Mesendoderm (in vitro differentiated cells): ENCODE measurements at regions not wholly inside any gene's neighbourhood (a gene's known extent, or its start where the extent isn't known, plus 50 kb on each side); places are given as distances from the start of the nearest gene placed in this dataset.

ENCODE experiments used
- DNase-seq: peaks from one replicate; pipeline ENCODE4 v3.0.0; 2013
- H2AK5ac ChIP-seq: 2 replicates; pipeline ENCODE4 v1.6.1; 2013; ENCODE audit warnings: low read length, inconsistent platforms
- H2BK120ac ChIP-seq: 2 replicates; pipeline ENCODE4 v1.6.1; 2013; ENCODE audit warnings: low read depth, mild to moderate bottlenecking, low read length, moderate library complexity, mixed read lengths
- H2BK15ac ChIP-seq: replicated peaks from 2 replicates; pipeline ENCODE4 v1.6.1; 2013; ENCODE audit warnings: low read depth, mild to moderate bottlenecking, moderate library complexity
- H2BK5ac ChIP-seq: 2 replicates; pipeline ENCODE4 v1.6.1; 2013; ENCODE audit warnings: low read length, inconsistent platforms
- H3K18ac ChIP-seq: 2 replicates; pipeline ENCODE4 v1.6.1; 2013; ENCODE audit warnings: mild to moderate bottlenecking, low read length, mixed read lengths
- H3K23ac ChIP-seq: one replicate; pipeline ENCODE4 v1.6.1; 2013; ENCODE audit warnings: low read length
- H3K27ac ChIP-seq: 2 replicates; pipeline ENCODE4 v1.5.1; 2013; ENCODE audit warnings: low read depth, mild to moderate bottlenecking, inconsistent platforms, low read length, moderate library complexity
- H3K27me3 ChIP-seq: 2 replicates; pipeline ENCODE4 v1.6.1; 2013; ENCODE audit warnings: low read length, control low read depth, mild to moderate bottlenecking, inconsistent platforms; ENCODE audit not compliant: insufficient read depth, poor library complexity
- H3K36me3 ChIP-seq: 2 replicates; pipeline ENCODE4 v1.6.1; 2013; ENCODE audit warnings: low read length, inconsistent platforms; ENCODE audit not compliant: control insufficient read depth, insufficient read depth
- H3K4ac ChIP-seq: one replicate; pipeline ENCODE4 v1.6.1; 2013; ENCODE audit warnings: low read depth, mild to moderate bottlenecking, low read length, moderate library complexity
- H3K4me1 ChIP-seq: 2 replicates; pipeline ENCODE4 v1.6.1; 2013; ENCODE audit warnings: low read depth, low read length, inconsistent platforms; ENCODE audit not compliant: control insufficient read depth
- H3K4me2 ChIP-seq: 2 replicates; pipeline ENCODE4 v1.6.1; 2013; ENCODE audit warnings: low read length
- H3K4me3 ChIP-seq: 2 replicates; pipeline ENCODE4 v1.5.1; 2013; ENCODE audit warnings: mild to moderate bottlenecking, low read length
- H3K56ac ChIP-seq: one replicate; pipeline ENCODE4 v1.6.1; 2013; ENCODE audit warnings: low read length
- H3K79me1 ChIP-seq: 2 replicates; pipeline ENCODE4 v1.6.1; 2013; ENCODE audit warnings: low read length, inconsistent platforms
- H3K79me2 ChIP-seq: 2 replicates; pipeline ENCODE4 v1.6.1; 2013; ENCODE audit warnings: mild to moderate bottlenecking, low read length; ENCODE audit not compliant: control insufficient read depth, insufficient read depth
- H3K9ac ChIP-seq: 2 replicates; pipeline ENCODE4 v1.6.1; 2013; ENCODE audit warnings: low read length, inconsistent platforms
- H4K5ac ChIP-seq: one replicate; pipeline ENCODE4 v1.6.1; 2013; ENCODE audit warnings: low read length
- H4K8ac ChIP-seq: one replicate; pipeline ENCODE4 v1.6.1; 2013; ENCODE audit warnings: low read depth, mild to moderate bottlenecking, control low read depth, low read length, moderate library complexity
- WGBS: extraction: QIAGEN DNeasy Blood & Tissue Kit; methylation state at CpG from one replicate; pipeline ENCODE4 v1.1.7; 2013; ENCODE audit warnings: low lambda C conversion rate, missing lambda C conversion rate; ENCODE audit not compliant: insufficient coverage; ENCODE audit errors: extremely low coverage; 5-methylcytosine and 5-hydroxymethylcytosine counted together

DNA sequence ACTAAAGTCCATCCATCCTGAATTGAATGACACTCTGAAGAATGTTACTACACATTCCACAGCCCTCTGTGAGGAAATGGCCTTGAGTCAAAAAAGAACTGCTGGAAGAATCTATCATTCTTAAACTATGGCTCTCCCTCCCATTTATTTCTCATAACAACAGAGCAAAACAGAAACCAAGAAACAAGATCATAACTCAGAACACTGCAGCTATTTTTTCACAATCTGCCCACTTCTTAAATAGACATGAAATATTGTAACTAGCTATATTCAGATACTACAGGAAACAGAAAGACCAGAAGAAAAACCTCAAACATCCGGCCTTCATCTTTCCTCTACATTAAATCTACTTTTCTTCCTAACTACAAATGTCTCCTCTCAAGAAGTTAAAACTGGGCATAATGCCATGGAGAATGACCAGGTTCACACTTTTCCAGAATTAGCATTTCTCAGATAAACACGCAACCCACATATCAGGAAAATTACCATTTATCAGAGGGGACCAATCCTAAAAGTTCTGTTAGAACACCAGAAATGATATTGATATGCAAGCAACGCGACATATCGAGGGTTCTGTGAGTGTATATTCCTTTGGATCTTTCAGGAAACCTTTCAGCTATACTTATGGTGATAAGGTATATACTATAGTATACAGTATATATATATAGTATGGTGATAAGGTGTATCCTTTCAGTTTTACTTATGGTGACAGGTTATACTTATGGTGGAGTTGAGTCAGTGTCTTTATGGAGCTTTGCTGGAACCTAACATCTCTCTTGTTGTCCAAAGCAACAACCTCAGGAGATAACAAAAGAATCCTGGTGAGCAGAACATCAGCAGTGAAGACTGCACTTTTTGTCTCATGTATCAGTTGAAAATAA, 60.4 kb upstream of the IRF2 start:
- no CpG with 5 or more reads among the region's 5 CpGs for WGBS
- Histone ChIP-seq H3K4ac (no peak overlapping the region), H3K4me1 (no peaks in the 10 kb centered on the region), H3K56ac (no peak overlapping the region), H3K9ac (no peak overlapping the region), H4K8ac (no peak overlapping the region), H4K5ac (no peak overlapping the region), H3K27ac (no peak overlapping the region), H3K79me1 (no peaks in the 10 kb centered on the region), H2BK120ac (no peak overlapping the region), H3K4me3 (no peak overlapping the region), H2BK15ac (peak overlapping the region; percentile 19), H2BK5ac (no peak overlapping the region), H3K4me2 (no peak overlapping the region), H3K27me3 (peaks cover 1% of the 10 kb centered on the region), H3K36me3 (no peaks in the 10 kb centered on the region), H3K18ac (no peak overlapping the region), H3K79me2 (no peaks in the 10 kb centered on the region), H2AK5ac (no peak overlapping the region), H3K23ac (no peak overlapping the region)
- DNase-seq, result peak; percentile 45

DNA sequence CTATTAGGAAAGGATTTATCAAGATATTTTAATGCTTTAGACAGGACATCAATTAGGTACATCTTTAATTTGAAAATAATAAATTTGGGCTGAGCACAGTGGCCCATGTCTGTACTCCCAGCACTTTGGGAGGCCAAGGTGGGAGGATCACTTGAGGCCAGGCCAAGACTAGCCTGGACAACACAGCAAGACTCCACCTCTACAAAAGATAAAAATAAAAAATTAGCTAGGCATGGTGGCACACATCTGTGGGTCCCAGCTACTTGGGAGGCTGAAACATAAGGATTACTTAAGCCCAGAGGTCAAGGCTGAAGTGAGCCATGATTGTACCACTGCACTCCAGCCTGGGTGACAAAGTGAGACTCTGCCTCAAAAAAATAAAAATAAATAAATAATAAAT, 59.6 kb upstream of the IRF2 start:
- no peak overlapping the region for H2BK5ac ChIP-seq
- no peak overlapping the region for H3K56ac ChIP-seq
- H3K4ac ChIP-seq, result no peak overlapping the region
- H3K9ac ChIP-seq, result no peak overlapping the region
- H2AK5ac ChIP-seq, result no peak overlapping the region
- H3K27ac ChIP-seq, result no peak overlapping the region
- DNase-seq, result no peak
- H3K4me3 ChIP-seq, result no peak overlapping the region
- H3K4me2 ChIP-seq, result no peak overlapping the region
- H2BK15ac ChIP-seq, result no peak overlapping the region
- H3K23ac ChIP-seq, result no peak overlapping the region
- H3K27me3 ChIP-seq, result peaks cover 1% of the 10 kb centered on the region
- H3K4me1 ChIP-seq, result no peaks in the 10 kb centered on the region
- H3K18ac ChIP-seq, result no peak overlapping the region
- H2BK120ac ChIP-seq, result no peak overlapping the region
- no peaks in the 10 kb centered on the region for H3K79me1 ChIP-seq
- H3K79me2 ChIP-seq, result no peaks in the 10 kb centered on the region
- H4K8ac ChIP-seq, result no peak overlapping the region
- no peak overlapping the region for H4K5ac ChIP-seq
- no peaks in the 10 kb centered on the region for H3K36me3 ChIP-seq

GRCh38 chr4:184531008-184531407, 56.7 kb upstream of the IRF2 start:
- no CpG with 5 or more reads among the region's 2 CpGs for WGBS

GRCh38 chr4:184529283-184529682, 54.9 kb upstream of the IRF2 start:
- no peak overlapping the region for H2AK5ac ChIP-seq
- H2BK5ac ChIP-seq, result no peak overlapping the region
- H2BK120ac ChIP-seq, result no peak overlapping the region
- no peaks in the 10 kb centered on the region for H3K79me2 ChIP-seq
- H3K4me1 ChIP-seq, result no peaks in the 10 kb centered on the region
- no peak overlapping the region for H3K4me3 ChIP-seq
- peaks cover 1% of the 10 kb centered on the region for H3K27me3 ChIP-seq
- no peak overlapping the region for H2BK15ac ChIP-seq
- H3K9ac ChIP-seq, result no peak overlapping the region
- no peaks in the 10 kb centered on the region for H3K79me1 ChIP-seq
- no peak overlapping the region for H4K5ac ChIP-seq
- H3K23ac ChIP-seq, result no peak overlapping the region
- no peak overlapping the region for H3K18ac ChIP-seq
- no peak overlapping the region for H3K4ac ChIP-seq
- no CpG with 5 or more reads among the region's 5 CpGs for WGBS
- no peak overlapping the region for H3K56ac ChIP-seq
- H3K27ac ChIP-seq, result no peak overlapping the region
- no peaks in the 10 kb centered on the region for H3K36me3 ChIP-seq
- H4K8ac ChIP-seq, result no peak overlapping the region
- DNase-seq, result peak; percentile 84
- H3K4me2 ChIP-seq, result no peak overlapping the region

More at GRCh38 chr4:184531008-184531407, 56.7 kb upstream of the IRF2 start:
- no peak overlapping the region for H3K18ac ChIP-seq
- H3K4me3 ChIP-seq, result no peak overlapping the region
- H2BK15ac ChIP-seq, result no peak overlapping the region
- peaks cover 1% of the 10 kb centered on the region for H3K27me3 ChIP-seq
- H4K8ac ChIP-seq, result no peak overlapping the region
- H2AK5ac ChIP-seq, result no peak overlapping the region
- DNase-seq, result no peak
- H3K4ac ChIP-seq, result no peak overlapping the region
- H4K5ac ChIP-seq, result no peak overlapping the region
- no peaks in the 10 kb centered on the region for H3K79me2 ChIP-seq
- no peak overlapping the region for H3K4me2 ChIP-seq
- no peak overlapping the region for H2BK120ac ChIP-seq
- no peaks in the 10 kb centered on the region for H3K4me1 ChIP-seq
- no peak overlapping the region for H3K56ac ChIP-seq
- H3K27ac ChIP-seq, result no peak overlapping the region
- H3K9ac ChIP-seq, result no peak overlapping the region
- H3K79me1 ChIP-seq, result no peaks in the 10 kb centered on the region
- no peak overlapping the region for H3K23ac ChIP-seq
- H3K36me3 ChIP-seq, result no peaks in the 10 kb centered on the region
- H2BK5ac ChIP-seq, result no peak overlapping the region

GRCh38 chr4:184528713-184529112, 54.4 kb upstream of the IRF2 start:
- Histone ChIP-seq H2AK5ac (no peak overlapping the region), H3K36me3 (no peaks in the 10 kb centered on the region), H2BK120ac (no peak overlapping the region), H3K79me1 (no peaks in the 10 kb centered on the region), H3K4me3 (no peak overlapping the region), H3K79me2 (no peaks in the 10 kb centered on the region), H4K5ac (no peak overlapping the region), H3K4me1 (no peaks in the 10 kb centered on the region), H3K4ac (no peak overlapping the region), H3K27me3 (peaks cover 1% of the 10 kb centered on the region), H3K27ac (no peak overlapping the region), H3K18ac (no peak overlapping the region), H3K56ac (no peak overlapping the region), H2BK15ac (no peak overlapping the region), H4K8ac (no peak overlapping the region), H3K9ac (no peak overlapping the region), H3K4me2 (no peak overlapping the region), H2BK5ac (no peak overlapping the region), H3K23ac (no peak overlapping the region)
- WGBS, result no CpG with 5 or more reads among the region's 3 CpGs
- peak; percentile 19 for DNase-seq

DNA sequence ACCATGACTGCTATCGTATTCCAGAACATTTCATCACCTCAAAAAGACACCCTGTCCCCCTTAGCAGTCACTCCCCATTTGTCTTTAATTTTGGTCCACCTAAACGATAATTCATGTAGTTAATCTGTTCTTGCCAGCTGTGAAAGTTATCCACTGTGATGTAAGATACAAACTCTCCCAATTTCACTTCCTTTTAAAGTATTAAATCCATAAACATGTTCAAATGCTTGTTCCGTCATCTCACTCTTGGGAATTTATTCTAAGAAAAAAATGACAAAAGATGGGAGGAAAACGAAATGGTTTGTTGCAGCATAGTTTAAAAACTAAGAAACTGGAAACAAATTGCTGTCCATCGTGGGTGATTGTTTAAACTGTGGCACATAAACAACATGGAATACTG, 53.7 kb upstream of the IRF2 start:
- H2BK15ac ChIP-seq, result no peak overlapping the region
- no peak overlapping the region for H4K5ac ChIP-seq
- no peak overlapping the region for H4K8ac ChIP-seq
- no peaks in the 10 kb centered on the region for H3K79me2 ChIP-seq
- no peak overlapping the region for H2BK120ac ChIP-seq
- no peak overlapping the region for H3K4me2 ChIP-seq
- no peak overlapping the region for H3K56ac ChIP-seq
- no peak overlapping the region for H2AK5ac ChIP-seq
- H3K23ac ChIP-seq, result no peak overlapping the region
- H3K18ac ChIP-seq, result no peak overlapping the region
- H3K27ac ChIP-seq, result no peak overlapping the region
- WGBS, result no CpG with 5 or more reads among the region's 5 CpGs
- H3K4ac ChIP-seq, result no peak overlapping the region
- H3K36me3 ChIP-seq, result no peaks in the 10 kb centered on the region
- DNase-seq, result no peak
- H2BK5ac ChIP-seq, result no peak overlapping the region
- H3K4me3 ChIP-seq, result no peak overlapping the region
- no peaks in the 10 kb centered on the region for H3K4me1 ChIP-seq
- H3K27me3 ChIP-seq, result peaks cover 1% of the 10 kb centered on the region
- no peak overlapping the region for H3K9ac ChIP-seq
- H3K79me1 ChIP-seq, result no peaks in the 10 kb centered on the region
